ENCODE measurements at regions not wholly inside any gene's neighbourhood (a gene's known extent, or its start where the extent isn't known, plus 50 kb on each side); places are given as distances from the start of the nearest gene placed in this dataset.
A peak's percentile ranks its signal among the peaks of the same experiment; 100 is the strongest.

DNA sequence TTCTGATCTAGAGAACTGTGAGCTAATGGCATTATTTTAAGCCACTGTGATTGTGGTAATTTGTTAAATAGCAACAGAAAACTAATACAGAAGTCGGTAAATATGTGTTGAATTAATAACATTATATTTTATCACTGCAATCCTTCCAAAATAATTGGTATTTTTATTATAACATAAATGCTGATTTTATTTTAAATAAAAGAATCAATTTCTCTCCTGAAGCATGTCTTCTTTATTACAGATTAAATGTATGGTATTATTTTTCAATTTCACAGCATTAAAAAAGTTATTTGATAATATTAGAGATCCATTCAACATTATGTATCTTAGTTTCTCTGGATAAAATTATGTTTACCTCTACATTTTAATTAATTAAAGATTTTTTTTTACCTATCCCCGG is 165.5 kb upstream of the EDIL3 start:
- no peak for DNase-seq
- H3K27me3 ChIP-seq (ENCODE audit: low read depth), result no peaks in the 10 kb centered on the region
- TF ChIP-seq, protein P1, sequence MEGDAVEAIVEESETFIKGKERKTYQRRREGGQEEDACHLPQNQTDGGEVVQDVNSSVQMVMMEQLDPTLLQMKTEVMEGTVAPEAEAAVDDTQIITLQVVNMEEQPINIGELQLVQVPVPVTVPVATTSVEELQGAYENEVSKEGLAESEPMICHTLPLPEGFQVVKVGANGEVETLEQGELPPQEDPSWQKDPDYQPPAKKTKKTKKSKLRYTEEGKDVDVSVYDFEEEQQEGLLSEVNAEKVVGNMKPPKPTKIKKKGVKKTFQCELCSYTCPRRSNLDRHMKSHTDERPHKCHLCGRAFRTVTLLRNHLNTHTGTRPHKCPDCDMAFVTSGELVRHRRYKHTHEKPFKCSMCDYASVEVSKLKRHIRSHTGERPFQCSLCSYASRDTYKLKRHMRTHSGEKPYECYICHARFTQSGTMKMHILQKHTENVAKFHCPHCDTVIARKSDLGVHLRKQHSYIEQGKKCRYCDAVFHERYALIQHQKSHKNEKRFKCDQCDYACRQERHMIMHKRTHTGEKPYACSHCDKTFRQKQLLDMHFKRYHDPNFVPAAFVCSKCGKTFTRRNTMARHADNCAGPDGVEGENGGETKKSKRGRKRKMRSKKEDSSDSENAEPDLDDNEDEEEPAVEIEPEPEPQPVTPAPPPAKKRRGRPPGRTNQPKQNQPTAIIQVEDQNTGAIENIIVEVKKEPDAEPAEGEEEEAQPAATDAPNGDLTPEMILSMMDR (IDR thresholded peaks at IDR 0.05), result no peak
- no peak overlapping the region for H3K4me3 ChIP-seq
- H3K9me3 ChIP-seq, result no peaks in the 10 kb centered on the region
- intact Hi-C loops (cut with DNase I), result no loop called here
- no peaks in the 10 kb centered on the region for H3K36me3 ChIP-seq
- no peak overlapping the region for H3K27ac ChIP-seq
- H3K4me1 ChIP-seq, result no peaks in the 10 kb centered on the region
- no peak for ATAC-seq

DNA sequence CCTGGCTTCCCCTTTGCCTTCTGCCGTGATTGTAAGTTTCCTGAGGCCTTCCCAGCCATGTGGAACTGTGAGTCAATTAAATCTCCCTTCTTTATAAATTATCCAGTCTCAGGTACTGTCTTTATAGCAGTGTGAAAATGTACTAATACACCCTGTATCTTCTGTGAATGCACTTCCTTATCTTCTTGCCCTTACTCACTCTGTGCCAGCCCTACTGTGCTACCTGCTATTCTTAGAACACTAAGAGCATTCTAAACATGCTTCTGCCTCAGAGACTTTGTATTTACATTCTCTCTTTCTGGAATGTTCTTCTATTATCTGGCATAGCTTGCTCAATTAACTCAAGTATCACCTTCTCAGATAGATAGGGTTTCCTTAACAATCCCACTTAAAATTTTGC is 164.4 kb upstream of the EDIL3 start:
- peak in 1 of 2 donors; percentile 33 for ATAC-seq
- intact Hi-C loops (cut with DNase I), result no loop called here
- no peak for DNase-seq

DNA sequence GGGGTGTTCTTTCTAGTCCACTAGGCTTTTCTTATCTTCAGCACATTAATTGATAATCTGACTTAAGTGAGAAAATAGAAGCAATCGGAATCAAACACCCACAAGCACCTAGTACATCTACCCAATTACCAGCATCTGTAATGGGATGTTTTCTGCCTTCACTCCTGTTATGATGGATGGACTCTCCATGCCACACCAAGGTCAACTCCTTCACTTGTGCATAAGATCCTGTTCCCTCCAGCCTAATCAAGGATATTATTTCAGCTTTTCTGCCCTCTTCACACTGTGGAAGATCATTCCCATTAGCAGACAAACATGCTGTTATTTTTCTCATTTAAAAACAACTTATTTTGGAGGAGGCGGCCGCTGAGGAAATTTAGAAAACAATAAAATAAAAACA is 162.0 kb upstream of the EDIL3 start:
- no peak overlapping the region for H3K27ac ChIP-seq
- no peaks in the 10 kb centered on the region for H3K36me3 ChIP-seq
- intact Hi-C loops (cut with DNase I), result no loop called here
- H3K4me1 ChIP-seq, result no peaks in the 10 kb centered on the region
- no peak overlapping the region for H3K4me3 ChIP-seq
- TF ChIP-seq, protein P1 (IDR thresholded peaks at IDR 0.05), result no peak
- DNase-seq (no peak), ATAC-seq (no peak)
- H3K27me3 ChIP-seq (ENCODE audit: low read depth), result no peaks in the 10 kb centered on the region
- no peaks in the 10 kb centered on the region for H3K9me3 ChIP-seq

More for the DNA sequence above, 164.4 kb upstream of the EDIL3 start:
- TF ChIP-seq, protein P1 (IDR thresholded peaks at IDR 0.05), result no peak
- Histone ChIP-seq H3K4me1 (no peaks in the 10 kb centered on the region), H3K9me3 (no peaks in the 10 kb centered on the region), H3K36me3 (no peaks in the 10 kb centered on the region), H3K27ac (no peak overlapping the region), H3K27me3 (ENCODE audit: low read depth) (no peaks in the 10 kb centered on the region), H3K4me3 (no peak overlapping the region)

DNA sequence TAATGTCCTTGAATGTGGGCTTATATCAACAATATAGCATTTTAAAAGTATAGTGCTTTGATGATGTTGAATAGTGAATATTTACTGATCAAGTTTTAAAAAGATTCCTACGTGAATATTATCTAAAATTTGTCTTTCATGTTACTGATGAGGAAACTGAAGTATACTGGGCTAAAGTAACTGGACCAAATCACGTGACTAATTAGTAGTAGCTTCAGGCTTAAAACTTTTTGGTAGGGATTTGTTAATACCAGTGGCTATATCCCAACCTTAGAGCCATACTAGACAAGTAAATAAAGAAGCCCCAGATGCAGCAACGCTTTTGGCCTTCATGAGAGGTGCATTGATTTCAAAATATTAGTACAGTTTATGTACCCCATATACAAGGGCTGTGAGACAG is 152.1 kb upstream of the EDIL3 start:
- no peaks in the 10 kb centered on the region for H3K36me3 ChIP-seq
- no peaks in the 10 kb centered on the region for H3K4me1 ChIP-seq
- ATAC-seq (no peak), DNase-seq (no peak)
- H3K9me3 ChIP-seq, result no peaks in the 10 kb centered on the region
- H3K27me3 ChIP-seq (ENCODE audit: low read depth), result no peaks in the 10 kb centered on the region
- intact Hi-C loops (cut with DNase I), result no loop called here
- H3K27ac ChIP-seq, result no peak overlapping the region
- no peak overlapping the region for H3K4me3 ChIP-seq
- TF ChIP-seq, protein P1 (IDR thresholded peaks at IDR 0.05), result no peak

DNA sequence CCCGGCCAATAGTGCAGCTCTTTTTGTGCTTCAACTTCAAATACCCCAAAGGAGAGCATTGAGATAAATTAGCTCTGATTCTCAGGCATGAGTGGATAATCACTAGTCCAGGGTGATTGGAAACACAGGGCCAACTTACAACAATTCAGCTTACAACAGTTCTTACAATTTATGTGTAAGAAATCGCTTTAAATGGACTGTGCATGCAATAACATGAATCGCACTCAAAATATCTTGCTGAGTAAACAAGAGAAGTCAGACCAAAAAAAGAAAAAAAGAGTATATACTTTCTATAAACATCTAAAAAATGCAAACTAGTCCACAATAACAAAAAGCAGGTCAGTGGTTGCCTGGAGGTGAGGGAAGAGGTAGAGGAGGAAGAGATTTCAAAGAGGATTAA is 150.6 kb upstream of the EDIL3 start:
- no peaks in the 10 kb centered on the region for H3K27me3 ChIP-seq (ENCODE audit: low read depth)
- TF ChIP-seq, protein P1 (IDR thresholded peaks at IDR 0.05), result no peak
- H3K27ac ChIP-seq, result no peak overlapping the region
- ATAC-seq (no peak), DNase-seq (no peak)
- intact Hi-C loops (cut with DNase I), result no loop called here
- H3K4me3 ChIP-seq, result no peak overlapping the region
- no peaks in the 10 kb centered on the region for H3K9me3 ChIP-seq
- H3K36me3 ChIP-seq, result no peaks in the 10 kb centered on the region
- H3K4me1 ChIP-seq, result no peaks in the 10 kb centered on the region

DNA sequence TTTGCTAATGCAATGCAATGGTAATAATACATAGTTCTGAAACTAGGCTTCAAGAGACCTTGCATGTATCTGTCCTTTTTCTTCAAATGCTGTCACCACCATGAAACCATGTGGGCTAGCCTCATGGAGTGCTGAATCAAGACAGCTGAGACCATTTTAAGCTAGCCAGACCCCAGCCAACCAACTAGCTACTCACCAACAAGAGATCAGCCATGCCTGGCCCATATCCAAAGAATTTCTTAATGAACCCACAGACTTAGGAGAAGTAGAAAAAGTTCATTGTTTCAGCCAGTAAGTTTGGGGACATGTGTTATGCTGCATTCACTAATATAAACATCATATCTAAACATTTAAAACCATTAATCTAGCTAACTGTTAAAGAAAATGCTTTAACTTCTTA is 139.8 kb upstream of the EDIL3 start:
- no peak overlapping the region for H3K4me3 ChIP-seq
- no peaks in the 10 kb centered on the region for H3K36me3 ChIP-seq
- no peak for DNase-seq
- no peaks in the 10 kb centered on the region for H3K27me3 ChIP-seq (ENCODE audit: low read depth)
- TF ChIP-seq, protein P1 (IDR thresholded peaks at IDR 0.05), result no peak
- no peaks in the 10 kb centered on the region for H3K4me1 ChIP-seq
- intact Hi-C loops (cut with DNase I), result no loop called here
- no peaks in the 10 kb centered on the region for H3K9me3 ChIP-seq
- ATAC-seq, result no peak
- no peak overlapping the region for H3K27ac ChIP-seq
